ENCODE measurements at regions not wholly inside any gene's neighbourhood (a gene's known extent, or its start where the extent isn't known, plus 50 kb on each side); places are given as distances from the start of the nearest gene placed in this dataset.
A peak's percentile ranks its signal among the peaks of the same experiment; 100 is the strongest.

DNA sequence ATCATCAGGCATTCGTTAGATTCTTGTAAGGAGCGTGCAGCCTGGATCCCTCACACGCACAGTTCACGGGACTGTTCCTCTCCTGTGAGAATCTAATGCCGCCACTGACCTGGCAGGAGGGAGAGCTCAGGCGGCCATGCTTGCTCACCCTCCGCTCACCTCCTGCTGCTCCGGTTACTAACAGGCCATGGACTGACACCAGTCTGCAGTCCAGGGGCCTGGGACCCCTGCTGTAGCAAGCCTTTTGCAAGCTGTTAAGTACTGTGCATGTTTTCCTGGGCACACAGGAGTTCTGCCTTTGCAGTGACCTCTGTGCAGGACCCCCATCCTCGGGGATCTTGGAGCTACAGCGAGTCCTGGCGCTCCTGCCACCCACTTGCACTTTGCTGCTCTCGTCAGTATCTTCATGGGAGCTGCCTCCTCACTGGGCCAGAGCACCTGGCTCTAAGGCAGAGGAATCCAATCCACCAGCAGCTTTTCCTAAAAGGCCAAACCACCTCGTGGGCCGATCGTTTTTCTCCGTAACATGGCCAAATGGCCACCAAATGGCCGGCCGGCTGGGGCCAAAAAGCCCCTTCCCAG is 230.6 kb downstream of the FOXL1 start:
- no peak for DNase-seq

DNA sequence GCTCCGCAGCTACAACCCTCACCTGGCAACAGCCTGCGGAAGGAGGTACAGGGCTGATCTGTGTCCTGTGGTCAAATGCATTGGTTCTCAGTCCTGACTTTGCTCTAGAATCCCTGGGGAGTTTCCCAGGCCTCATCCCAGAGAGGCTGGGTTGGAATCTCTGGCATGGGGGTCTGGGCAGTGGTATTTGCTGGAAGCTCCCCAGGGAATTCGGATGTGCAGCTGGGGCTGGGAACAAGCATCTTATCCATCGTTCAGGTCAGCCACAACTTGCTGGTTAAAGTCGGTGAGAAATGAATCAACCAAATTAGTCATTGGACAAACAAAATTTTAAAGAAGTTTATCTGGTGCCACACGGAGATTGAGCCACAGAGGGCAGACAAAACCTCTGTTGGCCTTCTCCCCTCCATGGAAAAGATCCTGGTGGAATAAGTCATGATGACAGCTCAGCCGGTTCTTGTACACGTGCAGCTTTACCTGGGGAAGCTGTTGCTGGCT is 231.2 kb downstream of the FOXL1 start:
- no peak for DNase-seq

DNA sequence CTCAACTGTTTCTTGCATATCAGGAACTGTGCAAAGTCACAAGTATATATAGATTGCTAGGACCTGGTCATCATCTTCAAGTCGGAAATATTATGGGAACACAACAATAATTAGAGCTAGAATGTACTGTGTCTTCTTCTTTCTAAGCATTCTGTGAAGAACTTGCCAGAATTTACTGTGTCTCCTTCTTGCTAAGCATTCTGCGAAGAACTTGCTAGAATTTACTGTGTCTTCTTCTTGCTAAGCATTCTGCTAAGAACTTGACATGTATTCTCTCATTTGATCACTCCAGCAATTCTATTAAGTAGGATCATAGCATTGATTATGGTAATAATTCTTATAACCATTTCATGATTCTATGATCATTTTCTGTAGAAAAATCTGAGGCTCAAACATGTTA is 231.7 kb downstream of the FOXL1 start:
- DNase-seq = no peak

DNA sequence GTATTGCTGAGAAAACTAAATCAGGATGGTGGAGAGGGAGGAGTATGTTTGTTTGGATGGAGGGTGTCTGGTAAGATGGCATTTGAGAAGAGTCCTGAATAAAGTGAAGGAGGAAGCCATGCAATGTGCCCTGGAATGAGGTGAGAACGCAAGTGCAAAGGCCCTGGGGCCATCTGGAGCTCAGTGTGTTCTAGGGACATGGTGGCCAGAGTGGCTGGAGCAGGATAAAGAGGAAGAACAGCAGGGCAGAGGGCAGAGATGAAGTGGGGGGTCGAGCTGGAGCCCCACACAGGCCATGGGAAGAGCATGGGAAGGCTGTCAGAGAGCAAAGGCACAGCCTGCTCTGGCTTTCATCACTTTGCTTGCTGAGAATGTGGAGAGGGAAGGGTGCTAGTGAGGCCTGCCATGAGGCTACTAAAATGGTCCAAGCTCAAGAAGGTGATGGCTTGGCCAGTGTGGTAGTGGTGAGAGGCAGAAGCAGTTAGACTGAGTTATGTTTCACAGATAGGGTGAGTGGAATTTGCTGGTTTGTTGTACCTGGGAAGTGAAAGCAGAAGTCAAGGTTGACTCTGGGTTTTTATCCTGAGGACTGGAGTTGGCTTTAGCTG is 234.1 kb downstream of the FOXL1 start:
- no peak for DNase-seq

DNA sequence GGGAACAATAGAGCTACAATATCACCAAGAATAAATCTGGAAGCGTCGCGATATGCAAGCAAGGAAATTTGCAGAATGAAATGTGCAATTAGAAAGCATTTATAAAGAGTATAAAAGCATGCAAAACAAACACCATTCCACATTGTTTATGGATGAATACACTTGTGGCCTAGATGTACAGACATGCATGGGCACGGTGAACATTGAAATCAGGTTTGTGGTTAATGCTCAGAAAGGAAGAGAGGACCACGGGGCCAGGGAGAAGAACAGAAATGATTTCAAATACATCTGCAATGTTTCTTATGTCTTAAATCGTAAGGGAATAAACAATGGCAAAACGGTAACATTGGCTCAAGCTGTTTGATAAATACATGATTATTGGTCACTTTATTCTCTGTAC is 235.9 kb downstream of the FOXL1 start:
- DNase-seq = no peak

DNA sequence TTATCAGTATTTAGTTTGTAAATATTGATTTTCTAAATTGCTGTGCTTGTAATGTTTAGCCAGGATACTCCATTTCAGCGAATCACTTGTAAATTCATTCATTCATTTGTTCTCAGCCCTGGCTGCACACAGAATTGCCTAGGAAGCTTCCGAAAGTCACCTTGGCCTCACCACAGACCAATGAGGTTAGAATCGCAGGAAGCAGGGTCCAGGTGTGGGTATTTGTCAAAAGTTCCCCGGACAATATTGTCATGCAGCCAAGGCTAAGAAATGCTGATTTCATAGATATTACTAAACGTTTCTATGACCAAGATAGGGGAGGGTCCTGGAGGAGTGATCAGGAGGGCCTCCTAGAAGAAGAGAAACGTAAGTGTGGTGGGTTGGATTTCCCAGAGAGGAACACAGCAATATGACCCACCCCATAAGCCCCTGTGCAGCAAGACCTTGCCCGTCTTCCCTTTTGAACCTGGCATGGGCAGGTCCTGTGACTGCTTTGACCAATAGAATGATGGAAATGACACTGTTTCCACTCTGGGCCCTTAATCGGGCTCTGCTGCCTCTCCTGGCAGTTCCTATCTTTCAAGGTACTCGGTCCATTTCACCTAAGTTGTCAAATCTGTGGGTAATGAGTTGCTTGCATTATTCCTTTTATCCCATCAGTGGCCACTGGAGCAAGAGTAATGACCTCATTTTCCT is 238.7 kb downstream of the FOXL1 start:
- DNase-seq = peak; percentile 40

DNA sequence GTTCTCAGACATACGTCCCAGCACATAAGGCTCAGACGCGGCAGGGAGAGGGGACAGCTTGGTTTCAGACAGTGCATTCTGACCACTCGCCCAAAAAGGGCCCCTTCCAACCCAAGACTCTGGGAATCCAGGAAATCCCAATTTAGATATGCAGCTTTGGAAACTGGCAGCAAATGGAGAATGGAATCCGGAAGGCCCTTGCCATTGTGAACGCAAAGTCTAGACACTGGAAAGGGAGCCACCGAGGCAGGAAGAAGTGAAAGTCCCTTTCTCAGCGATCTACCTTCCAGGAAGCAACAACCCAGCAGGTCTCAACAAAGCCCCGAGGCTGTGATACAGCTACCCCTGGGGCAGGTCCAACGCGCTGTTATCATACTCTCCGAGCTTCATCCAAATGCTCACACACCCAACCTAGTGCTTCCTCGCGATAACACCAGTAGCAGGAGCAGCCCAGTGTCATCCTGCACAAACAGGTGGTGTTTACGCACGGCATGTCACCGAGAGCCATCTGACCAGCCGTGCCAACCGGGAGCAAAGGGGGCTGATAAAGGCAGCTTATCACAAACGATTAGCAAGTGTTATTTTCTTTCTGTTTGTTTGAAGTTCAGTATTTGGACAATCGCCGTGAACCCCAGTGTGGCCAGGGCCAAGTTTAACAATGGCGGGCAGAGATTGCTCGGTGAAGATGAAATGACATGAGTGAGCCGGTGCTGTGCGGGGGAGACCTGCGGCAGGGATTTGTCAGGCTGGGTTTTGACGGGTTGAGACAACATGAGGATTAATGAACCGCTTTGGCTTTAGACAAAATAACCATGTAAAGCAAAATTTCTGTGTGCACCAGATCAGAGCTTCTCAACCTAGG is 240.6 kb downstream of the FOXL1 start:
- no peak for DNase-seq

DNA sequence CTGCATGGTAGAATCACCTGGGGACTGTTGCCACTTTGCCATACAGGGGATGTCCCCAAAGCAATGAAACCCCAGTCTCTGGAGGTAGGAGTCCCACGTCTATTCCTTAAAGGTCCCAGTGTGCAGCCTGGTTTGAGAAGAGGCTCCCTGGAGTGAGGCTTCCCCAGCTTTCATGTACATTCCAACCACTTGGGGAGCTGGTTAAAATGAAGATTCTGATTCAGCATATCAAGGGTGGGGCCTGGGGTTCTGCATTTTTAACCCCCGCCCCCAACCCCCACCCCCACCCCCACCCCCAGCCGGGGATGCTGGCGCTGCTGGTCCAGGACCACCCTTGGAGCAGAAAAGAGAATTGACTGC is 241.2 kb downstream of the FOXL1 start:
- DNase-seq = no peak

DNA sequence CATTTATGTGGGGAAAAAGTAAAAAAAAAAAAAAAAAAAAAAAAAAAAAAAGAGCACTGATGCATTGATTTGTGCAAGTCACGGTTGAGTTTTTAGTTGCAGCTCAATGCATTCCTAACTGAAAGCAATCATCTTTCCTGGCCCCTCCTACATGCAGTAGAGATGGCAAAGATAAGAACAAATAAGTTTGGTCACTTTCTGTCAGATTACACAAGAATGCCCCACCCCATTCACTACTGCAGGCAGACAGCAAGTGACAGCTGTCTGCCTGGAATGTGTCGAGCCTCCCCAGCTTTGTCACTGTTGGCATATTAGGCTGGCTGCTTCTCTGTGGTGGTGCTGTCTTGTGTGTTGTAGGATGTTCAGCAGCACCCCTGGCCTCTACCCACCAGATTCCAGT is 243.5 kb downstream of the FOXL1 start:
- DNase-seq = no peak

DNA sequence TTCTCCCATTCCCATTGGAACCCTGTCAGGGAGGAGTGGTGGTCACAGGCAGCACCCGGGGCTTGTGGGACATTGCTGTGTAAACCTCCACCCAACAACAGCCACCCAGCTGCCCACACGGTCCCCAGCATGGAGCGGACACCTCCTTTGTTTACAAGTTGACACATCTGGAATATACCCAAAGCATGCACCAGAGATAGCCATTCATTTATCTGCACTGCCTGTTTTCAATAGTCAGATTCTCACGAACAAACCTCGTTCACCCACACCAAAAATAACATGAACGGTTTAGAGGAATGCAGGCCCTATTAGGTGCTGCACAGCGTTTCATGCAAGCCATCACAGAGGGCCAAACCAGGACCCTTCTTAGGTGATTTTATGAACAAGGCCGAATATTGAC is 244.8 kb downstream of the FOXL1 start:
- DNase-seq = no peak

DNA sequence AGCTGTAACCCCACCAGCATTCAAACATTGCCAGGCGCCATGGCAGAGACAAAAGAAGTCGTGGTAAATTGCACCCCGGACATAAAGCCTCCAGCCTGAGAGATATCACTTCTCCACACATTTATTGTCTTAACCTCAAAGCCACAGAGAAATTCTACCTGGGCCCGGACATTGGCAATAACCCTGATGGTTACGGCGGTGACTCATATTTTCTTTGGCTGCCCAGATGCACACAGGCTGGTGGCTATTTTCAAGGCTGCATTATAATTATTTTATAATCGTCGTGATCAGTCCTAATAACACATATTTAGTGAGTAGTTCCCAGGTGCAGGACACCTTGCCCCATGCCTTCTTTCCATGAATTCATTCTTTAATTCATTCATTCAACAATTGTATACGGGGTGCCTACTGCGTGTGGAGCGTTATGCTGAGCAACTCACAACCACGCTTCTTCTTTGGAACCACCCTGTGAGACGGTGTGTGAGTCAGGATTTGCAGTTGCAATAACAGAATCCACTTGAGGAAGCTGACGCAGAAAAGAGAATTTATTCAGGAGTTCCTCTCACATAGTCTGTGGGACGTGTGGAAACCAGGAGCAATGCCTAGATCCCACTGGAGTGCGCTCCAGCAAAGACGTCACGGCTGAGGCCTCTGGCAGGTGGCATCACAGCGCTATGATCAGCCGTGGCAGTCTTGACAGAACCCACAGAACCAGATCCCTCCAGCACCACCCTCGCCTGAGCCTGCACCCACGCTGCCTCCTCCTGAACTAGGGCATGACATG is 245.7 kb downstream of the FOXL1 start:
- no peak for DNase-seq

DNA sequence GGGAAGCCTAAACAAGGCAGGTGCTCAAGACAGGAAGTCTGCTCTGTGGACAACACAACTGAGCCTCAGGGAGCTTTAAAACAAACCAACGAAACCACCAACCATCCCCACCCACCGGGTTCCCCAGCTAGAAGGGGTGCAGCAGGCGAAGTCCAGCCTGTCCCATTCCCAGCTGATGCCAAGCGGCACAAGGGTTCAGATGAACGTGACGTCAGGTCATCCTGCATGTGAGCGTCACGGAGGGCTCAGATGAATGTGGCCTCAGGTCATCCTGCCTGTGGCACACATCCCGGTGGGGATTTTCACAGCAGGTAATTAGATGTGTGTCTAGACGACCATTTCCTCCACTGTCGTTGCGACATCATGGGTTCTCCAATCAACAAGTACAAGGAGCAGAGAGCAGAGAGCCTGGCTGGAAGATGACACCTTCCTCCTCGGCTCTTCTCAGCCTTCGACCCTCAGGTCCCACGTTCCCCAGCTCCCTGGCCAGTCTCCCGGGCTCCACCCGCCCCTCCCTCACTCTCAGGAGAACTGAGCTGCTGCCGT is 246.5 kb downstream of the FOXL1 start:
- DNase-seq = no peak

DNA sequence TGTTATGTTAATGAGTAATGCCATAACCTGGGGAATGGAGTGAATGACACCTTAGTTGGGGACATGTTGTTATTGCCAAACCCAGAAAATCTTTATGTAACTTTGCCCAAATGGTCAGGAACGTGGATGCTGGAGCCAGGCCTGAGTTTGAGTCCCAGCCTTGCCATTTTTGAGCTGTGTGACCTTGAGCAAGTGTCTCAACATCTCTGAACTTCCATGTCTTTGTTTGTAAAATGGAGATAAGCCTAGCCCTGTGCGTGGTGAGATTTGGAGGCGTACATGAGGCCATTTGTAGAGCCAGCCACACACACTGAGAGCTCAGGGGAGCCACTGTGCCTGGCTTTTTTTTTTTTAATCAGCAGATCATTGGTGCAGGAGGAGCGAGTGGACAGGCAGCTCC is 247.3 kb downstream of the FOXL1 start:
- DNase-seq = no peak

DNA sequence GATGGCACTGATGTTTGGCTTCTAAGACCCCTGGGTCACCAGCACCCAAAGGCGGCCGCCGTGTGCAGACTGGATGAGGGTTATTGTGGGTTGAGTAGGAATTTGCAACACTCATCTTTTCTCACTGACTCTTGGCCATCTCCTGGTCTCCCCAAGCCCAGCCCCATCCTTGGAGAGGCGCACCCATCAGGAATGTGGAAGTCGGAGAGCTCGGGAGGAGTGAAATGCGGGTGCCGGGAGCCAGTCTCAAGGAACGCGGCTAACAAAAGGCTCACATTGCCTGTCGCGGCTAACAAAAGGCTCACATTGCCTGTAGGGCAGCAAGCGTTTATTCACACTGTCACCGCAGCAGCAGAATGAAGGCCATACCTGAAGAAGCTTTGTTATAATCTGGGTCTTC is 248.6 kb downstream of the FOXL1 start:
- DNase-seq = peak; percentile 73

DNA sequence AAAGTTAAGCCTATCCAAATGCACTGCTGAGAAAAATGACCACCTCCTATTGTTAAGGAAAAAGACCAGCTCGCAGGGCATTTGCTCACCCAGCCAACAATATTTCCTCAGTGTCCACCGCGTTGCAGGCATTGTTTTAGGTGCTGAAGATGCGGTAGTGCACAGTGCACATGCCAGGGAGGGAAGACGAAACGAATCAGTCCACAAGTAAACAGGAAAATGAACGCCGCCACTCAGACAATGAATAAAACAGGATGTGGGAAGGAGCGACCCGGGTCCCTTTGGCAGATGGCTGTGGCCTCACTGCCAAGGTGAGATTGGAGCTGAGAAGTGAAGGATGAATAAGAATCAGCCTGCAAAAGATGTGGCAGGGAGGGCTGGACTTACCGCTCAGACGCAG is 249.2 kb downstream of the FOXL1 start:
- DNase-seq = no peak

DNA sequence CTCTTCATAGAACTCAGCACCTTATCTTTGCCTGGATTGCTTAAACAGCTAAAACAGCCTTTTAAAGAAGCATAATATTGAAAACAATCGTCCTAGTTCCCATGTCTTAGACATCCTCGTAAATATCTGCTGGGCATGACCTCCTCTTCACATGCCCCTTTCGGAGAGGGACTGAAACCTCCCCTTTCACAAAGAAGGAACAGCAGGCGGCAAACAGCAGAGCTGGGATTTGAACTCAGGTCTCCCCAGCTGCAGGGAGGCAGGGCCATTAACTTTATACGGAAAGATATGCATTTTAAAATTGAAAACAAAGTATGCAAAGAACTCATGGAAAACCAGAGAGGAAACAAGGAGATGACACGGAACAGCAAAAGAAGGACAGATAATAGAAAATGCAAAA is 249.9 kb downstream of the FOXL1 start:
- no peak for DNase-seq

DNA sequence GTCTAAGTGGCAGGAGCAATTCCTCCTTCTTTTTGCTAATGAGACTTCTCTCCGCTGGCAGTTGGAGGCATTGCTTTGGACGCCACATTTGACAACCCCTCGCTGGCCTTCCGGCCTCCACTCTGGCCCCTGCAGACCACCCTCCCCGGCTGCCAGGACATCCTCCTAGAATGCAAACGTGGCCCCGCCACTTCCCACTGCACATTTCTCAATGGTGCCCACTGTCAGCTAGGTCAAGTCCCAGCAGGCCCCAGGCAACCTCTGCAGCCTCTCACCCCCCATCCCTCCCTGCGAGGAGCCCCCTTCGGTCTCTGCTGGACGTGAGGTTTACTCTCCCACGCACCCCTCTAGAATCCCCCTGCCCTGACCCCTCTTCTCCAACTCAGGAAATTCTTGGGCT is 250.3 kb downstream of the FOXL1 start:
- no peak for DNase-seq

DNA sequence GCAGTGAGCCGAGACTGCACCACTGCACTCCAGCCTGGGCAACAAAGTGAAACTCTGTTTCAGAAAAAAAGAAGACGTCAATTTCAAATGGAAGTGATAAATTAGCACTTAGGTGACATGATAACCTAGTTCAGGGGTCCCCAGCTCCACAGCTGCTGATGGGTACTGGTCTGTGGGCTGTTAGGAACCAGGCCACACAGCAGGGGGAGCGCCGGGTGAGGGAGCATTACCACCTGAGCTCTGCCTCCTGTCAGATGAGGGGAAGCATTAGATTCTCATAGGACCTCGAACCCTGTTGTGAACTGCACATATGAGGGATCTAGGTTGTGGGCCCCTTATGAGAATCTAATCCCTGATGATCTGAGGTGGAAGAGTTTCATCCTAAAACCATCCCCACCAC is 253.0 kb downstream of the FOXL1 start:
- DNase-seq = no peak

DNA sequence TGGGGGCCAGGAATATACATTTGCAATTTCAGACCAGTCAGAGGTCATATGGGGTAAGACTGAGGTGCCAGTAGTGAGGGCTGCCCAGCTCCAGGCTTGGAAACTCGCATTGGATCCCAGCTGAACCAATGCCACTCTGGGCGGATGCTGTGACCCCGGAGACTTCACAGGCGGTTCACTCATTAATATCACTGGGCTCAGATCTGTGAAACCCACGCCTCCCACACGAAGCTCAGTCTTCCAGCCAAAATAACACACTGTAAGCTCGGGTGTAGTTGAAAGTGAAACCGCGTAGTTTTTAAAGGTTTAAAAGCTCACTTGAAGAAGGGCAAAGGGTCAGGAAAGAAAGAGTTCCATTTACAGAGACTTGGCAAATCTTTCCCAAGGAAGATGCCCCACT is 254.8 kb downstream of the FOXL1 start:
- DNase-seq = no peak

DNA sequence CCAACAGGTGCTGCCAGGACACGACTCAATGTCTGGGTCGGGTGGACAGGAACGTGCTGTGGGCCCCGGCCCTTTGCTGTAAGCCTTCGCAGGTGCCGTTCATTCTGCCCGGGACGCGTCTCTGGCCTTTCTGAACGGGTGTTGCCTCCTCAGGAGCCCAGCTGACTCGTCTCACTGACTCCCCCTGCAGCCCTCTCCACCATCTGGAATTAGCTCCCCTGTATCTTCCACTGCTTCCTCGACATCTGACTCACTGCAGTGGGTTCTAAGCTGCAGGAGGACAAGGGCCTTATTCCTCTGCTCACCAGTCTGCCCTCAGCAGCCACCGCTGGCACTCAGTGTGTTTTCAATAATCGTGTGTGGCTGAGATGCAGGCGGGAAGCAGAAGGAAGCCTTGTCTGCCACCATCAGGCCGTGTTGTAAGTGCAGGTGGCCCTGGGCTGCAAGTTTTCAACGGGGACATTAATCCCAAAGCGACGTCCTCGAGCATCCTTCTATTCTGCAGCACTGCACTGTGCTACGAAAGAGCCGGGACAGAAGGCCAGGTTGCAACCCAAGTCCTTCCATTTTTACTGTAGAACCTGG is 256.2 kb downstream of the FOXL1 start:
- no peak for DNase-seq

DNA sequence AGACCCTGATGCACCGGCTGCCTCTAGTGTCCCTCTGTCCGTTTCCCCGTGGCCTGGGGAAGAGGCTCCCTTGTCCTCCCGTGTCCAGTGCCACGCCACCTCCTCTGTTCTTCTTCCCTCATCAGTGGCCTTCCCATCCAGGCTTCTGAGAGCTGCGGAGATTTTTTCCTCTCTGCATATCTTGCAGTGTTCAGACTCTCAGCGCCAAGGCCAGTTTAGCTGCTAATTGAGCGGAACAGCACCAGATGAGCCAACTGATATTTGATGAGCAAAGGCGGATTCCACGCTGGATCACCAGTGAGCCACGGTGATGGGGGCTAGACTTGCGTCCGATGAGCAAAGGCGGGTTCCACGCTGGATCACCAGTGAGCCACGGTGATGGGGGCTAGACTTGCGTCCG is 257.6 kb downstream of the FOXL1 start:
- no peak for DNase-seq

DNA sequence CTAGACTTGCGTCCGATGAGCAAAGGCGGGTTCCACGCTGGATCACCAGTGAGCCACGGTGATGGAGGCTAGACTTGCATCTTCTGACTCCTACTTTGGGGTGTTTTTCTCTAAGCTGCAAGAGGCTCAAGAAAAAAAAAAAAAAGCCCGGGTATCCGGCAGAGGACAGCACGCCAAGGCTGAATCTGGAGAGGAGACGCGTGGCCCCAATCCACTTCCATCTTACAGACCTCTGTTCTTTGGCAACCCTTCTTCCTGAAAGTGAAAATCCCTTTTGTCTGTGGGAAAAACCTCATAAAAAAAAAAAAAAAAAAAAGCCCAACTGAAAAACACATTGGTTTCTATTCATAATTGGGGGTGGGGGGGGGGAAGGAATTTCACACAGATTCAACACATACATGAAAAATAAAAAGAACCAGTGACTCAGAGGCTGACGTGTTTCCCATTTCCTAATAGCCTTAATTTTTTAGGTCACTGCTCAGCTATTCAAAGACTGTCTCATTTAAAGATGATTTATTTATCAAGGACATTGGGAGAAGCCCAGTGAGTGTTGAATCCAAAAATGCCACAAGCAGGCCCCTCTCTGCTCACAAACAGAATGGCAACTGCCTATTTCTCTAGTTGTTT is 258.3 kb downstream of the FOXL1 start:
- DNase-seq = no peak
